Amygdala (tissue), 56 donors: ENCODE measurements at regions not wholly inside any gene's neighbourhood (a gene's known extent, or its start where the extent isn't known, plus 50 kb on each side); places are given as distances from the start of the nearest gene placed in this dataset.

ENCODE experiments used
- DNase-seq, 56 donors: peaks; one replicate each; lab custom pipeline; 2025; lab: John Stamatoyannopoulos, UW

DNA sequence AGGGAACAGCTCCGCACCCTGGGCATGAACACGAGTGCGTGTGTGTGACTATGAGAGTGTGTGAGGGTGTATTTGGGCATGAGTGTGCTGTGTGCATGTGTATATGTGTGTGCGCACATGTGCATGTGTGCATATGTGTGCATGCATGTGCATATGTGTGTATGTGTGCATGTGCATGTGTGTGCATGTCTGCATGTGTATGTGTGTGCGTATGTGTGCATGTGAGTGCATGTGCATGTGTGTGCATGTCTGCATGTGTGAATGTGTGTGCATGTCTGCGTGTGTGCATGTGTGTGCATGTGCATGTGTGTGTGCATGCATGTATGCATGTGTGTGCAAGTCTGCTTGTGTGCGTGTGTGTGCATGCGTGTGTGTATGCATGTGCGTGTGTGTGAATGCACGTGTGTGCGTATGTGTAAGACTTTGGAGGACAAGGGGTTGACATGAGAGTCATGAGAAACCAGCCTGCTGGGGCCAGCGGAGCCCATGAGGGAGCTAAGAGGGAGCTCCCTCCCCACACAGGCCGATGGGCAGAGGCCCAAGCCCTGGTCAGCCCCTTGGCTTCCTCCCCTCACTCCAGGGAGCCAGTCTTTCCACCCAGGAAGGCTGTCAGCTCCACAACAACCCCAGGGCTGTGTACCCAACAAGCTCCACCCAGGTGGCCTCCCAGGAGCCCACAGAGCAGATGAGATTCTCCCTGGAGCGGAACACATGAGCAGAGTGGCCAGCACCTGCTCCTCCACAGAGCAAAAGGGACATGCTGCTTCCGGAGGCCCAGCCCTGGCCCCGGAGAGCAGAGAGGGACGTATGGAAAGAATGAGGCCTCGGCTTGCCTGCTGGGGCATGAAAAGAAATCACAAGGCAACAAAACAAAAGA lies 142.5 kb upstream of the PPP2R2D start:
- no peak for DNase-seq

DNA sequence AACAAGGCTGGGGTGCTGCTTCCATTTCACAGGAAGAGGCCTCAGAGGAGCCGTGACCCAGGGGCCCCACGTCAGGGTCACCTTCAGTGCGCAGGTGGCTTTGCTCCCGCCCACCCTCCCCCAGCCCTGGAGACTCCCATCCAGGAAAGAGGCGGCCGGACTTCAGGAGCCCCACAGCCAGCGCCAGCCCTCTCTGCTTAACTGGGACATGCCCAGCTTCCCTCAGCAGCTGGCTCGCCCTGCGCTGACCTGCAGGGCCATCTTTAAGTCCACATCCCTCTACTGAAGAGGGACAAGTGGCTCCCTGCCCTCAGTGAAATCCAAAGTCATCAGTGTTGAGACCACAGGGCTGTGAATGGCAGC lies 141.9 kb upstream of the PPP2R2D start:
- no peak for DNase-seq

GRCh38 chr10:131759347-131759746 lies 141.5 kb upstream of the PPP2R2D start:
- DNase-seq, result no peak

DNA sequence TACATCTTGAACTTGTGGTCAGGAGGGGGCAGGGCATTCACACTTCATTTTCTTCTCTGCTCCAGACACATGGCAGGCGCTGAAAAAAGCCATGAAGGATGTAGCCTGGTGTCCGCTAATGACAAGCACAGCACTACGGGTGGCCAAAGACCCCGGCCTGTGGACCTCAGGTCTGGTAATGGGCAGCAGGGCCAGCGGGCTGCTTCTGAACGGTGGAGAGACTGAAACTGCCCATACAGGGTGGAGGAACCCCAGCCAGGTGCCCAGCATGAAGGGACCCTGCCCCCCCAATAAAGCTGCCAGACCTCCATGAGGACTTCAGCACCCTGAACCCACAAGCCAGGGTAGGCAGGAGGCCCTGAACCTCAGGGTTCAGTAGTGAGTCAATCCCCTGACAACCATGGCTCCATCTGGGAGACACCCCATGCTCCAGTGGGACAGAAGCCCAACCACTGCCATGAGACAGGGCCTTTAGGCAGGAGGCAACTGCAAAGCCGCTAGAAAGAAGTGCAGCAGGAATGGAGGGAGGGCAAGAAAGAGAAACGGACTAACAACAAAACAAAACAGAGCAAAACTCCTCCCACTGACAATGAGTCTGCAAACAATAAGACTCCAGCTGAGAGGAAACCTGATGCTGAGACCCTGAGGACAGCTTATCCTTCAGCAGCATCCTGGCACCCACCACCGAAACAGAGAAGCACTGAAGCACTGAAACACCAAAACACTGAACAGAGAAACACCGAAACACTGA lies 140.2 kb upstream of the PPP2R2D start:
- DNase-seq, result no peak

GRCh38 chr10:131762789-131763696 lies 137.8 kb upstream of the PPP2R2D start:
- DNase-seq, result no peak

GRCh38 chr10:131764929-131765328 lies 135.9 kb upstream of the PPP2R2D start:
- DNase-seq, result no peak

GRCh38 chr10:131766096-131766495 lies 134.7 kb upstream of the PPP2R2D start:
- no peak for DNase-seq

DNA sequence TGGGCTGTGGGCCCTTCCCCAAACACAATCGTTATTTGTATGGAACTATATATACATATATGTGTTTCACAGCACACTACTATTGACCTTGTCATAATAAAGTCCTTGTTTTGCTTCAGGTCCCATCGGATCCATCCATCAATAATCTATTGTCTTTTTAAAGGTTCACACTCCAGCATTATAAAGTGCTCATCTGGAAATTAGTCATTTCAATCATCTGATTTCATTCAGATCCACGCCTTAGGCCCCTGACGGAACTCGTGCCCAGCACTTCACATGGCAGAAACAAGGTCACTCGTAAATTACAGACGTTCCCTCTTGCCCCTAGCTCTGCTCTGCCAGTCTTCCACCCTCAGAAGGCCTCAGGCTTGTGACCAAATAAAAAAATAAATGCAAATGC lies 133.1 kb upstream of the PPP2R2D start:
- DNase-seq, result no peak

GRCh38 chr10:131769571-131770410 lies 131.0 kb upstream of the PPP2R2D start:
- no peak for DNase-seq

DNA sequence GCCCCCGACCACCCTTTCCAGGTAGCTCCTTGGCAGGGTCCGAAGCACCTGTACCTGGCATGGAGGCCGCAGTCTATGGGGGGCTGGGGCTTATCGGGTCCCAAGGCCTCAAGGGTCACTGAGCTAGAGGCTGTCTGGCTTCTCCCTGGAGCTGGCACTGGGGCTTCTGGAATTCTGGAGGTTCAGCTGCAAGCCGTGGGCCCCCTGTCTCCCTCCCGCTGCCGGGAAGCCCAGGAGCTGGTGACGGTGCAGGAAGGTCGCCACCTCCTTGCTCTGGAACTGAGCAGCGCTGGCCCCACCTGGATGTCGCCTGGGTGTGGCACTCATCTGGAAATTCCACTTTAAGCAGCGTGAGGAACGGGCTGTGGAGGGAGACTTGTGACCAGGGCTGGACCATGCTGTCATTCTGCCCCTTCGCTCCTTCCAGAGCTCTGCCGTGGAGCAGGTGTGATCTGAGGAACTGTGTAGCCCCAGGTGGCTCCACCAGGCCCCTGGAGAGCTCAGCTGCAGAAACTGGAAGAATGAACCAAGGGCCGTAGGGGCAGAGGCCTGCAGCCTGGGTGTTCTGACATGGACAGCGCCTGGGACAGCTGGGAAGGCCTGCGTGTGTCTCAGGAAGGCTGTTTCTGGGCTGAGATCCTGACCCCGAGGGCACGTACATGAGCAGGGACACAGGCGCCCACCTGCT lies 129.7 kb upstream of the PPP2R2D start:
- no peak for DNase-seq

- no peak for DNase-seq
These were observed 129.0 kb upstream of the PPP2R2D start for GRCh38 chr10:131771634-131772358.

DNA sequence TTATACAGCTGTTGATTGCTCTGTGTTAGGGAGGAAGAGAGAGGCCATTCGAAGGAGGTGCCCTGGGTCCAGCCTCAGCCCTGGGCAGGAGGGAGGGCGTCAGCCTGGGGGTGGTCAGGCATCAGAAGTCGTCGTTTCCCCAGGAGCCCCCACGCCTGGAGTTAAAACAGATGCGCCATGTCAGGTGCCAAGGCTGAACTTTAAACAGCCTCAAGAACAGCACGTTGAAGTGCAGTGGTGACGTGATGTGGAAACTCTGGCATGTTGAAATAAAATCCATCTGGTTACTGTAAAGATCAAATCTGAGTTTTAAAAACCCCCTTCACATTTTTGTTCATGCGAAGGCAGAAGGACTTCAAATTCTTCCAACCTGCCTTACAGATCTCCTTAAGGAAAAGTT lies 128.4 kb upstream of the PPP2R2D start:
- no peak for DNase-seq

- DNase-seq, result no peak
These were observed 127.2 kb upstream of the PPP2R2D start for GRCh38 chr10:131773370-131774343.

- DNase-seq, result no peak
These were observed 126.1 kb upstream of the PPP2R2D start for GRCh38 chr10:131774681-131775085.

DNA sequence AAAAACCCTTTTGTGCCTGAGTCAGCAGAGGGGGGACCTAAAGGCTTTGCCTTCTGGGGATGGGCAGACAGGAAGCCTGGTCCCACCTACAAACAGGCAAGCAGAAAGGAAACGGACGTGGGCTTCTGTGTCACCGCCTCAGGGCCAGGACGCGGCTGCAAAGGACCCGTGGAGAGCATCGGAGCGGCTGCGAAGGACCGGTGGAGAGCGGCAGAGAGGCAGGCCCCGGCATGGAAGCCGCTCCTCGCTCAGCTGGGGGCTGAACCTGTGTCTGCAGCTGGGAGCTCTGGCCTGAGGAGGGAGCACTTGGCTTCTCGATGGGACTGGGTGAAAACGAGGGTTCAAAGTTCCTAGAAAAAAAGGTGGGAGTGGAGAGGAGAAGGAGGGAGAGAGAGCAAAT lies 125.4 kb upstream of the PPP2R2D start:
- DNase-seq, result no peak

GRCh38 chr10:131775833-131776232 lies 125.0 kb upstream of the PPP2R2D start:
- no peak for DNase-seq

DNA sequence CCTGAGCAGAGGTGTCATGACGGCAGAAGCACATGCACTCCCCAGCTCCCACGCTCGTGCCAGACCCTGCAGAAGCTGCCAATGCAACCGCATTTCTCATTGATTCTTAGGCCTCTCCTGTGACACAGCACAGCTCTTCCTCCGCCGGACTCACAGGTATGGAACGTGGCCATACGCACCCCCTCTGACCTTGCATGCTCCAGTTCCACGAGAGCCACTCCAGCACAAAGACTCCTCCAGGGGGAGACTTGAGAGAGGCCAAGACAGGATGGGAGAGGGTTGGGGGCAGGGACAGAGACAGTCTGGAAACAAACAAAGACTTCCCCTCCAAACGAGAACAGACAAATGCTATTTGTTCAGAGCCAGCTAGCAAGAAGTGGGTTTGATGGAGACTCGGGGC lies 124.3 kb upstream of the PPP2R2D start:
- no peak for DNase-seq
